K562 (cell line): ENCODE measurements at regions not wholly inside any gene's neighbourhood (a gene's known extent, or its start where the extent isn't known, plus 50 kb on each side); places are given as distances from the start of the nearest gene placed in this dataset.

Experiments used
- ATAC-seq: fragments of 200-7000 bp; cut with Tn5 transposase; 3 replicates; pipeline ENCODE4 v1.9.1; 2020; ENCODE audit warnings: moderate library complexity
- BruUV-seq: library from RNA; stranded (reverse); fragments of 400-500 nt; replicated peaks from 2 replicates; lab custom pipeline; 2021; lab: Mats Ljungman, UMichigan
- CTCF ChIA-PET: fragments of 300-600 bp; formaldehyde crosslinking; extraction: SDS; loops from one replicate; lab custom pipeline; 2021; ENCODE audit warnings: low intra/inter-chr PET ratio; lab: Yijun Ruan, JAX
- POLR2A ChIA-PET: fragments of 300-600, 350-650 bp; sonication (Branson Sonifier 250); formaldehyde crosslinking; extraction: SDS; loops from one replicate; lab custom pipeline; 2021; ENCODE audit warnings: antibody characterized with exemption, inconsistent platforms; lab: Yijun Ruan, JAX
- DNase-seq, 4 experiments: peaks; one replicate each; pipeline versions ENCODE4 v3.0.0 to v3.0.0-alpha.2; 2011 to 2018; ENCODE audit warnings: low spot score in 3 of 4, mixed read lengths in 3 of 4; ENCODE audit errors: extremely low read depth in 1 of 4
- FAIRE-seq: peaks from 2 replicates; lab custom pipeline; 2011; peaks lifted over from hg19 to GRCh38; lab: Jason Lieb, UNC
- H2AFZ ChIP-seq: 2 replicates; pipeline ENCODE4 v1.6.0; 2011; ENCODE audit warnings: low read depth, low read length, control low read depth, inconsistent platforms
- H3K27ac ChIP-seq: fragments of 200-600 bp; 3 replicates; pipeline ENCODE4 v1.8.0; 2011; ENCODE audit warnings: low read depth, mild to moderate bottlenecking, control low read depth, inconsistent platforms, low read length, moderate library complexity, mixed read lengths; ENCODE audit errors: extremely low read depth
- H3K27me3 ChIP-seq, 2 experiments: fragments of 300-600 bp in 1 of 2; 2 replicates in 1 of 2; 3 replicates in 1 of 2; pipeline versions ENCODE4 v1.6.0 to v1.8.0; 2011; ENCODE audit warnings: inconsistent platforms in 2 of 2, low read length in 2 of 2, mild to moderate bottlenecking in 1 of 2, mixed read lengths in 1 of 2, moderate library complexity in 1 of 2; ENCODE audit not compliant: control insufficient read depth in 2 of 2, insufficient read depth in 2 of 2
- H3K36me3 ChIP-seq: fragments of 300-600 bp; 3 replicates; pipeline ENCODE4 v1.8.0; 2011; ENCODE audit warnings: mild to moderate bottlenecking, low read length, inconsistent platforms; ENCODE audit not compliant: control insufficient read depth, insufficient read depth
- H3K4me1 ChIP-seq, 2 experiments: fragments of 200-600 bp in 1 of 2; replicated peaks in 1 of 2; 2 replicates in 1 of 2; 3 replicates in 1 of 2; pipeline versions ENCODE4 v1.5.1 to v1.8.0; 2011; ENCODE audit warnings: inconsistent platforms in 2 of 2, low read length in 2 of 2, mild to moderate bottlenecking in 1 of 2, mixed read lengths in 1 of 2, moderate library complexity in 1 of 2; ENCODE audit not compliant: control insufficient read depth in 2 of 2, insufficient read depth in 2 of 2
- H3K4me2 ChIP-seq: 2 replicates; pipeline ENCODE4 v1.6.1; 2011; ENCODE audit warnings: low read length, control low read depth, inconsistent platforms, mixed read lengths; ENCODE audit not compliant: insufficient read depth
- H3K4me3 ChIP-seq: fragments of 200-600 bp; sonication (generic), shearing (Covaris generic); 2 replicates; pipeline ENCODE4 v1.5.1; 2016; ENCODE audit warnings: control low read depth, inconsistent platforms
- H3K79me2 ChIP-seq: fragments of 200-600 bp; 3 replicates; pipeline ENCODE4 v1.8.0; 2011; ENCODE audit warnings: low read length, inconsistent platforms; ENCODE audit not compliant: control insufficient read depth, insufficient read depth
- H3K9ac ChIP-seq, 2 experiments: 2 replicates each; pipeline versions ENCODE4 v1.6.0 to v1.6.1; 2011; ENCODE audit warnings: low read depth in 2 of 2, low read length in 2 of 2, control low read depth in 1 of 2, inconsistent platforms in 1 of 2, mild to moderate bottlenecking in 1 of 2, mixed read lengths in 1 of 2; ENCODE audit not compliant: insufficient read depth in 1 of 2
- H3K9me1 ChIP-seq: one replicate; pipeline ENCODE4 v1.6.0; 2011; ENCODE audit warnings: inconsistent platforms, mild to moderate bottlenecking, low read length, moderate library complexity; ENCODE audit not compliant: control insufficient read depth, insufficient read depth
- H3K9me3 ChIP-seq: replicated peaks from 2 replicates; pipeline ENCODE4 v1.5.1; 2011; ENCODE audit warnings: low read depth, low read length, inconsistent platforms; ENCODE audit not compliant: control insufficient read depth, insufficient read depth
- H4K20me1 ChIP-seq: replicated peaks from 2 replicates; pipeline ENCODE4 v1.6.1; 2011; ENCODE audit warnings: low read length, inconsistent platforms, mixed read lengths; ENCODE audit not compliant: control insufficient read depth, insufficient read depth
- AFF1 ChIP-seq, 2 experiments: fragments of 450-650 bp; IDR thresholded peaks; 2 replicates each; pipeline ENCODE4 v1.6.1; 2018; ENCODE audit warnings: mild to moderate bottlenecking in 2 of 2, low read depth in 1 of 2; ENCODE audit not compliant: partially characterized antibody in 2 of 2
- CBX8 ChIP-seq: fragments of 200-600 bp; sonication (generic); IDR thresholded peaks from 2 replicates; pipeline ENCODE4 v1.6.1; 2012; ENCODE audit warnings: borderline replicate concordance, mixed run types, low read depth, mild to moderate bottlenecking, moderate library complexity, mixed read lengths, low read length, control low read depth, inconsistent platforms; ENCODE audit not compliant: poor library complexity, severe bottlenecking; ENCODE audit errors: extremely low read depth
- ESRRA ChIP-seq: fragments of 450-650 bp; IDR thresholded peaks from 2 replicates; pipeline ENCODE4 v1.6.1; 2014; ENCODE audit warnings: low read depth, mild to moderate bottlenecking, moderate library complexity, borderline replicate concordance
- GABPB1 ChIP-seq: sonication (generic); formaldehyde crosslinking; IDR thresholded peaks from 2 replicates; pipeline ENCODE4 v1.8.0; 2022; ENCODE audit warnings: mild to moderate bottlenecking, missing genetic modification reagents
- KDM2B ChIP-seq: fragments of 250-450 bp; sonication (Bioruptor Pico); IDR thresholded peaks from 2 replicates; pipeline ENCODE4 v1.8.0; 2021; ENCODE audit warnings: mild to moderate bottlenecking, moderate library complexity
- NEUROD1 ChIP-seq: fragments of 150-350 bp; IDR thresholded peaks from 2 replicates; pipeline ENCODE4 v1.6.1; 2014; ENCODE audit warnings: borderline replicate concordance, low read length, low read depth; ENCODE audit not compliant: partially characterized antibody
- PHF20 ChIP-seq: fragments of 450-650 bp; IDR thresholded peaks from 2 replicates; pipeline ENCODE4 v1.6.1; 2018; ENCODE audit not compliant: partially characterized antibody
- RNF2 ChIP-seq: sonication (generic); IDR thresholded peaks from 2 replicates; pipeline ENCODE4 v1.6.1; 2016
- SMAD3 ChIP-seq: fragments of 450-650 bp; formaldehyde crosslinking; conservative IDR thresholded peaks from 2 replicates; pipeline ENCODE4 v1.4.0; 2020; ENCODE audit warnings: mild to moderate bottlenecking
- SRSF9 ChIP-seq: fragments of 200-400 bp; formaldehyde crosslinking; IDR thresholded peaks from 2 replicates; pipeline ENCODE4 v1.6.1; 2017; ENCODE audit warnings: low read depth, low read length, borderline replicate concordance
- THAP7 ChIP-seq: fragments of 250-450 bp; sonication (Bioruptor Pico); IDR thresholded peaks from 2 replicates; pipeline ENCODE4 v1.5.0; 2021
- ZC3H11A ChIP-seq: IDR thresholded peaks from 2 replicates; pipeline ENCODE4 v1.6.1; 2012; ENCODE audit warnings: low read depth, low read length, improper control_type of control experiment
- ZFP1 ChIP-seq: fragments of 450-650 bp; formaldehyde crosslinking; IDR thresholded peaks from 2 replicates; pipeline ENCODE4 v1.4.0; 2020; ENCODE audit warnings: mild to moderate bottlenecking, mixed read lengths
- ZNF140 ChIP-seq: fragments of 250-450 bp; sonication (Bioruptor Pico); IDR thresholded peaks from 2 replicates; pipeline ENCODE4 v1.8.0; 2021; ENCODE audit warnings: moderate library complexity, mild to moderate bottlenecking, inconsistent platforms
- ZNF165 ChIP-seq: fragments of 250-450 bp; sonication (Bioruptor Pico); IDR thresholded peaks from 2 replicates; pipeline ENCODE4 v1.4.0; 2020; ENCODE audit warnings: borderline replicate concordance
- ZNF785 ChIP-seq: fragments of 250-450 bp; sonication (Bioruptor Pico); IDR thresholded peaks from 2 replicates; pipeline ENCODE4 v1.4.0; 2020; ENCODE audit warnings: mild to moderate bottlenecking
- in situ Hi-C: fragments of 300-500 bp; cut with MboI; formaldehyde crosslinking; loops from 4 replicates; pipeline ENCODE4 v1.15.0; 2018; ENCODE audit warnings: inconsistent platforms, mixed read lengths
- intact Hi-C: fragments of 100-400 bp; cut with micrococcal nuclease; formaldehyde crosslinking; loops from 2 replicates; pipeline ENCODE4 v1.14.2; 2022

GRCh38 chr11:7175007-7175406 lies 76.7 kb upstream of the SYT9 start:
- TF ChIP-seq RNF2 (no peak), GABPB1 (no peak), THAP7 (CRISPR knock-in tag) (no peak), SRSF9 (no peak), ZNF165 (no peak), KDM2B (CRISPR knock-in tag) (no peak), ESRRA (no peak), SMAD3 (CRISPR knock-in tag) (no peak), NEUROD1 (no peak), AFF1 (IDR thresholded peaks at IDR 0.05; ENCODE audit: low read depth in 1 of 2, partially characterized antibody in 2 of 2) (no peak), CBX8 (no peak), ZNF785 (CRISPR knock-in tag) (no peak), ZFP1 (no peak), PHF20 (no peak), ZC3H11A (no peak), ZNF140 (CRISPR knock-in tag) (no peak)
- ChIA-PET CTCF (no interaction called here), POLR2A (interaction anchor here (0.6 kb wide), 1 partner anchor 11 kb away, joined by 4 read pairs; no protein-coding TSS in a partner anchor)
- intact Hi-C loops (no loop called here), in situ Hi-C loops (no loop called here)
- Histone ChIP-seq H3K4me2 (no peak overlapping the region), H3K4me1 (no peaks in the 10 kb centered on the region), H3K27me3 (no peaks in the 10 kb centered on the region), H3K9ac (no peak overlapping the region), H3K79me2 (no peaks in the 10 kb centered on the region), H3K36me3 (no peaks in the 10 kb centered on the region), H3K9me3 (no peaks in the 10 kb centered on the region), H3K27ac (no peak overlapping the region), H2AFZ (no peak overlapping the region), H3K9me1 (no peaks in the 10 kb centered on the region), H3K4me3 (no peak overlapping the region), H4K20me1 (no peaks in the 10 kb centered on the region)
- no peak for FAIRE-seq
- no peak for DNase-seq
- BruUV-seq = no TSS peak
- ATAC-seq = no peak
